H1 (cell line): ENCODE measurements at regions not wholly inside any gene's neighbourhood (a gene's known extent, or its start where the extent isn't known, plus 50 kb on each side); places are given as distances from the start of the nearest gene placed in this dataset.

Experiments used
- CTCF ChIA-PET: fragments of 300-600 bp; sonication (Branson Sonifier 250); formaldehyde crosslinking; loops from one replicate; lab custom pipeline; 2021; ENCODE audit not compliant: partially characterized antibody; lab: Charles Lee
- POLR2A ChIA-PET: fragments of 300-600 bp; sonication (Branson Sonifier 250); formaldehyde crosslinking; loops from one replicate; lab custom pipeline; 2021; ENCODE audit warnings: inconsistent platforms; ENCODE audit not compliant: partially characterized antibody; lab: Charles Lee
- DNase-seq, 2 experiments: peaks; one replicate each; pipeline versions ENCODE4 v3.0.0 to v3.0.0-alpha.2; 2010 to 2022; ENCODE audit warnings: low spot score in 2 of 2, low read depth in 1 of 2, mixed read lengths in 1 of 2
- FAIRE-seq: peaks from 2 replicates; lab custom pipeline; 2011; peaks lifted over from hg19 to GRCh38; lab: Jason Lieb, UNC
- H2AFZ ChIP-seq: 2 replicates; pipeline ENCODE4 v1.8.1; 2012; ENCODE audit warnings: low read length, inconsistent platforms
- H2AK5ac ChIP-seq: 2 replicates; pipeline ENCODE4 v1.6.1; 2013; ENCODE audit warnings: low read depth, low read length
- H2BK120ac ChIP-seq: replicated peaks from 2 replicates; pipeline ENCODE3; 2013; ENCODE audit warnings: low read depth, low read length, inconsistent platforms
- H2BK12ac ChIP-seq: 2 replicates; pipeline ENCODE4 v1.6.1; 2013; ENCODE audit warnings: low read depth, low read length
- H2BK15ac ChIP-seq: 2 replicates; pipeline ENCODE4 v1.6.1; 2013; ENCODE audit warnings: low read length
- H2BK20ac ChIP-seq: 2 replicates; pipeline ENCODE4 v1.6.1; 2013; ENCODE audit warnings: low read length
- H2BK5ac ChIP-seq: 2 replicates; pipeline ENCODE4 v1.6.1; 2013; ENCODE audit warnings: low read depth, low read length
- H3K14ac ChIP-seq: 2 replicates; pipeline ENCODE4 v1.6.1; 2013; ENCODE audit warnings: inconsistent platforms; ENCODE audit not compliant: insufficient read length
- H3K18ac ChIP-seq: 2 replicates; pipeline ENCODE4 v1.6.1; 2013; ENCODE audit warnings: low read length; ENCODE audit errors: extremely low read depth
- H3K23ac ChIP-seq: 2 replicates; pipeline ENCODE4 v1.6.1; 2013; ENCODE audit warnings: inconsistent platforms; ENCODE audit not compliant: insufficient read length
- H3K23me2 ChIP-seq: 2 replicates; pipeline ENCODE4 v1.6.1; 2013; ENCODE audit warnings: low read depth, low read length
- H3K27ac ChIP-seq: 2 replicates; pipeline ENCODE4 v1.6.1; 2011; ENCODE audit warnings: low read depth, low read length, inconsistent platforms
- H3K27me3 ChIP-seq, 4 experiments: replicated peaks in 1 of 4; 1 replicate in 1 of 4; 2 replicates in 3 of 4; pipeline versions ENCODE4 v1.6.1 to v1.8.1; 2011 to 2013; ENCODE audit warnings: low read length in 3 of 4, mild to moderate bottlenecking in 3 of 4, inconsistent platforms in 2 of 4, mixed read lengths in 2 of 4, moderate library complexity in 1 of 4; ENCODE audit not compliant: control insufficient read depth in 3 of 4, insufficient read depth in 3 of 4; ENCODE audit errors: extremely low read depth in 1 of 4
- H3K36me3 ChIP-seq, 4 experiments: 2 replicates each; pipeline versions ENCODE4 v1.6.1 to v1.8.1; 2011 to 2013; ENCODE audit warnings: mild to moderate bottlenecking in 4 of 4, low read length in 3 of 4, moderate library complexity in 2 of 4, control low read depth in 1 of 4, inconsistent platforms in 1 of 4; ENCODE audit not compliant: insufficient read depth in 4 of 4, control insufficient read depth in 2 of 4
- H3K4ac ChIP-seq: replicated peaks from 2 replicates; pipeline ENCODE3; 2013; ENCODE audit warnings: low read length, low read depth, mixed read lengths, inconsistent platforms; ENCODE audit not compliant: insufficient read length
- H3K4me1 ChIP-seq, 4 experiments: replicated peaks in 1 of 4; 1 replicate in 1 of 4; 2 replicates in 3 of 4; pipeline versions ENCODE4 v1.6.1 to v1.8.1; 2011 to 2013; ENCODE audit warnings: low read length in 3 of 4, inconsistent platforms in 2 of 4, mixed read lengths in 1 of 4; ENCODE audit not compliant: insufficient read depth in 4 of 4, control insufficient read depth in 3 of 4
- H3K4me2 ChIP-seq, 2 experiments: 2 replicates each; pipeline versions ENCODE4 v1.6.1 to v1.8.1; 2011 to 2013; ENCODE audit warnings: low read depth in 2 of 2, low read length in 2 of 2, control low read depth in 1 of 2, inconsistent platforms in 1 of 2, mild to moderate bottlenecking in 1 of 2; ENCODE audit not compliant: insufficient read depth in 1 of 2
- H3K4me3 ChIP-seq, 4 experiments: fragments of 200-600, 300-600 bp in 1 of 4; sonication (generic), shearing (Covaris generic), sonication (Bioruptor Twin) in 1 of 4; 2 replicates each; pipeline versions ENCODE4 v1.5.1 to v1.8.1; 2011 to 2016; ENCODE audit warnings: low read length in 4 of 4, low read depth in 3 of 4, control low read depth in 2 of 4, inconsistent platforms in 2 of 4, mild to moderate bottlenecking in 2 of 4, mixed read lengths in 1 of 4, moderate library complexity in 1 of 4; ENCODE audit not compliant: insufficient read depth in 2 of 4; ENCODE audit errors: extremely low read depth in 1 of 4
- H3K56ac ChIP-seq: replicated peaks from 2 replicates; pipeline ENCODE3; 2013; ENCODE audit warnings: low read depth, mild to moderate bottlenecking, mixed read lengths, low read length, inconsistent platforms; ENCODE audit not compliant: insufficient read length
- H3K79me1 ChIP-seq: 2 replicates; pipeline ENCODE4 v1.6.1; 2013; ENCODE audit warnings: low read depth, low read length, control low read depth
- H3K79me2 ChIP-seq, 2 experiments: 2 replicates each; pipeline versions ENCODE4 v1.6.1 to v1.8.1; 2012 to 2013; ENCODE audit warnings: low read length in 2 of 2, mild to moderate bottlenecking in 2 of 2, inconsistent platforms in 1 of 2; ENCODE audit not compliant: insufficient read depth in 2 of 2, control insufficient read depth in 1 of 2
- H3K9ac ChIP-seq, 4 experiments: replicated peaks in 1 of 4; 1 replicate in 1 of 4; 2 replicates in 3 of 4; pipeline versions ENCODE4 v1.6.1 to v1.8.1; 2011 to 2013; ENCODE audit warnings: low read depth in 3 of 4, low read length in 3 of 4, control low read depth in 2 of 4, mild to moderate bottlenecking in 2 of 4, moderate library complexity in 2 of 4, inconsistent platforms in 1 of 4; ENCODE audit errors: extremely low read depth in 1 of 4
- H3K9me3 ChIP-seq, 2 experiments: 2 replicates each; pipeline versions ENCODE4 v1.6.1 to v1.8.1; 2012 to 2013; ENCODE audit warnings: mild to moderate bottlenecking in 2 of 2, moderate library complexity in 2 of 2, control low read depth in 1 of 2, inconsistent platforms in 1 of 2, low read depth in 1 of 2, low read length in 1 of 2, mixed read lengths in 1 of 2; ENCODE audit not compliant: insufficient read depth in 2 of 2
- H4K20me1 ChIP-seq, 2 experiments: replicated peaks in 1 of 2; 2 replicates each; pipeline versions ENCODE3 to v1.8.1; 2011 to 2013; ENCODE audit warnings: inconsistent platforms in 2 of 2, low read length in 2 of 2, mild to moderate bottlenecking in 1 of 2; ENCODE audit not compliant: insufficient read depth in 2 of 2, control insufficient read depth in 1 of 2
- H4K5ac ChIP-seq: 2 replicates; pipeline ENCODE4 v1.6.1; 2013; ENCODE audit warnings: low read length, low read depth, mixed read lengths, inconsistent platforms; ENCODE audit not compliant: insufficient read length
- H4K8ac ChIP-seq: 2 replicates; pipeline ENCODE4 v1.8.0; 2013; ENCODE audit warnings: mild to moderate bottlenecking, moderate library complexity, low read length, inconsistent platforms; ENCODE audit not compliant: insufficient read depth; ENCODE audit errors: extremely low read depth
- H4K91ac ChIP-seq: replicated peaks from 2 replicates; pipeline ENCODE3; 2013; ENCODE audit warnings: low read length, mixed read lengths, inconsistent platforms; ENCODE audit not compliant: insufficient read length
- EP300 ChIP-seq, 2 experiments: IDR thresholded peaks; 1 replicate in 1 of 2; 2 replicates in 1 of 2; pipeline ENCODE4 v1.6.1; 2011 to 2012; ENCODE audit warnings: low read depth in 2 of 2, low read length in 2 of 2, mild to moderate bottlenecking in 2 of 2, borderline replicate concordance in 1 of 2, inconsistent platforms in 1 of 2, moderate library complexity in 1 of 2
- FOSL1 ChIP-seq: IDR thresholded peaks from 2 replicates; pipeline ENCODE4 v1.6.1; 2011; ENCODE audit warnings: mild to moderate bottlenecking, low read depth, low read length, moderate library complexity; ENCODE audit not compliant: insufficient read depth
- WGBS, 2 experiments: shearing (Covaris generic) in 1 of 2; methylation state at CpG; one replicate each; pipeline versions ENCODE4 v1.1.6 to v1.1.7; 2013 to 2015; ENCODE audit warnings: low lambda C conversion rate in 2 of 2, mixed read lengths in 2 of 2, inconsistent platforms in 1 of 2, low coverage in 1 of 2, missing lambda C conversion rate in 1 of 2; ENCODE audit not compliant: insufficient replicate concordance in 2 of 2, insufficient coverage in 1 of 2, insufficient read length in 1 of 2; ENCODE audit errors: extremely low coverage in 1 of 2, missing lambda C conversion rate in 1 of 2; 5-methylcytosine and 5-hydroxymethylcytosine counted together

GRCh38 chr6:140499607-140500006, 1125.2 kb upstream of the CITED2 start:
- ChIA-PET POLR2A (no interaction called here), CTCF (no interaction called here)
- Histone ChIP-seq H4K8ac (no peak overlapping the region), H3K4ac (no peak overlapping the region), H2AFZ (no peak overlapping the region), H2BK15ac (no peak overlapping the region), H3K56ac (no peak overlapping the region), H3K4me2 (no peak overlapping the region), H3K27me3 (no peaks in the 10 kb centered on the region), H4K91ac (no peak overlapping the region), H2AK5ac (no peak overlapping the region), H3K9ac (no peak overlapping the region), H3K14ac (no peak overlapping the region), H3K9me3 (no peaks in the 10 kb centered on the region), H3K23me2 (no peaks in the 10 kb centered on the region), H3K79me2 (no peaks in the 10 kb centered on the region), H3K79me1 (no peaks in the 10 kb centered on the region), H3K18ac (no peak overlapping the region), H3K23ac (no peak overlapping the region), H2BK5ac (no peak overlapping the region), H2BK120ac (no peak overlapping the region), H3K36me3 (no peaks in the 10 kb centered on the region), H3K4me3 (no peak overlapping the region), H3K27ac (no peak overlapping the region), H4K5ac (no peak overlapping the region), H3K4me1 (no peaks in the 10 kb centered on the region), H4K20me1 (no peaks in the 10 kb centered on the region), H2BK12ac (no peak overlapping the region), H2BK20ac (no peak overlapping the region)
- no peak for DNase-seq
- TF ChIP-seq FOSL1, result no peak
- no peak for TF ChIP-seq EP300 (IDR thresholded peaks at IDR 0.05; ENCODE audit: borderline replicate concordance in 1 of 2, low read depth in 2 of 2, low read length in 2 of 2)
- FAIRE-seq, result no peak
- 95% methylated on average over 1 of the region's 1 CpG; no CpG with 5 or more reads in 1 of the 2 experiments for WGBS, 2 experiments
